NCI-H524 treated with DMSO at 0.1 percent for 48 hours (cell line): ENCODE measurements at regions not wholly inside any gene's neighbourhood (a gene's known extent, or its start where the extent isn't known, plus 50 kb on each side); places are given as distances from the start of the nearest gene placed in this dataset.
"Not testable (repeated sequence)": the region's sequence is repeated elsewhere in the genome, so short reads cannot be mapped to it uniquely, and the experiment has no call there.

Experiments
- DNase-seq: peaks from one replicate; lab custom pipeline; 2025; lab: John Stamatoyannopoulos, UW

GRCh38 chr15:93941697-93942096 is 289.7 kb upstream of the MCTP2 start:
- no peak for DNase-seq

- no peak for DNase-seq
Measured at GRCh38 chr15:93940226-93940625, 291.1 kb upstream of the MCTP2 start.

- no peak for DNase-seq
Measured at GRCh38 chr15:93932164-93932776, 299.1 kb upstream of the MCTP2 start.

GRCh38 chr15:93929375-93930094 is 301.8 kb upstream of the MCTP2 start:
- no peak for DNase-seq

- DNase-seq: no peak
Measured at GRCh38 chr15:93920204-93920603, 311.2 kb upstream of the MCTP2 start.

- DNase-seq: not testable (repeated sequence)
Measured at GRCh38 chr15:93918801-93919200, 312.6 kb upstream of the MCTP2 start.

- DNase-seq: no peak
Measured at GRCh38 chr15:93917181-93917580, 314.2 kb upstream of the MCTP2 start.

GRCh38 chr15:93913871-93914270 is 317.5 kb upstream of the MCTP2 start:
- DNase-seq: no peak

- DNase-seq: no peak
Measured at GRCh38 chr15:93913310-93913709, 318.1 kb upstream of the MCTP2 start.

- no peak for DNase-seq
Measured at GRCh38 chr15:93900476-93901400, 330.6 kb upstream of the MCTP2 start.

- no peak for DNase-seq
Measured at GRCh38 chr15:93899817-93900216, 331.5 kb upstream of the MCTP2 start.

- DNase-seq: no peak
Measured at GRCh38 chr15:93897377-93897776, 334.0 kb upstream of the MCTP2 start.

- no peak for DNase-seq
Measured at GRCh38 chr15:93895976-93896770, 335.2 kb upstream of the MCTP2 start.

- no peak for DNase-seq
Measured at GRCh38 chr15:93894438-93895036, 336.8 kb upstream of the MCTP2 start.

GRCh38 chr15:93887151-93887550 is 344.2 kb upstream of the MCTP2 start:
- DNase-seq: no peak

- no peak for DNase-seq
Measured at GRCh38 chr15:93882779-93883178, 348.6 kb upstream of the MCTP2 start.

- DNase-seq: no peak
Measured at GRCh38 chr15:93882141-93882540, 349.2 kb upstream of the MCTP2 start.

- no peak for DNase-seq
Measured at GRCh38 chr15:93881310-93881709, 350.1 kb upstream of the MCTP2 start.

GRCh38 chr15:93880358-93880757 is 351.0 kb upstream of the MCTP2 start:
- DNase-seq: no peak

GRCh38 chr15:93870583-93870982 is 360.8 kb upstream of the MCTP2 start:
- DNase-seq: no peak

- peak; percentile 30 for DNase-seq
Measured at GRCh38 chr15:93866948-93867347, 364.4 kb upstream of the MCTP2 start.

- DNase-seq: no peak
Measured at GRCh38 chr15:93866476-93866875, 364.9 kb upstream of the MCTP2 start.
